CD4-positive, alpha-beta T cell treated with Interleukin-4 for 1 hour (primary cell): ENCODE measurements at regions not wholly inside any gene's neighbourhood (a gene's known extent, or its start where the extent isn't known, plus 50 kb on each side); places are given as distances from the start of the nearest gene placed in this dataset.
"Not testable (repeated sequence)": the region's sequence is repeated elsewhere in the genome, so short reads cannot be mapped to it uniquely, and the experiment has no call there.

Experiments
- DNase-seq, 2 donors: peaks; one replicate each; pipeline ENCODE4 v3.0.0-alpha.2; 2020 to 2022

- DNase-seq: no peak
These were observed 302.2 kb downstream of the TUSC7 start for GRCh38 chr3:117011687-117012250.

DNA sequence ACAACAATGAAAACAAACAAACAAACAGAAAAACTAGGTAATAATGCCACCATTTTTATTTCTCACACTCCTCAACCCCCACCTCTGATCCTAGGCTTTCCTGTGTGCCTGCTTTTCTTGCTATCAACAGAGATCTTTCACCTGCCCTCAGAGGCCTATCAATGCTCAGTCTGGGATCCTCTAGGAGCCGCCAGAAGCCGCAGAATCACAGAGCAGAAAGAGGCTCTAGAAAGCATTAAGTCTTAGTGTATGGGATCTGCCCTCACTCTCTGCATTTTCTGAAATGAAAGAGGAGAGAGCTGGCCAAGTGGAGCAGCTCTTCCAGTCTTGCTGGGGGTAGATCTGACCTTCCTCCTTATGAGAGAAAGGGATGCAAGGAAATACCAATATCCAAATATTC lies 306.8 kb downstream of the TUSC7 start:
- no peak for DNase-seq

DNA sequence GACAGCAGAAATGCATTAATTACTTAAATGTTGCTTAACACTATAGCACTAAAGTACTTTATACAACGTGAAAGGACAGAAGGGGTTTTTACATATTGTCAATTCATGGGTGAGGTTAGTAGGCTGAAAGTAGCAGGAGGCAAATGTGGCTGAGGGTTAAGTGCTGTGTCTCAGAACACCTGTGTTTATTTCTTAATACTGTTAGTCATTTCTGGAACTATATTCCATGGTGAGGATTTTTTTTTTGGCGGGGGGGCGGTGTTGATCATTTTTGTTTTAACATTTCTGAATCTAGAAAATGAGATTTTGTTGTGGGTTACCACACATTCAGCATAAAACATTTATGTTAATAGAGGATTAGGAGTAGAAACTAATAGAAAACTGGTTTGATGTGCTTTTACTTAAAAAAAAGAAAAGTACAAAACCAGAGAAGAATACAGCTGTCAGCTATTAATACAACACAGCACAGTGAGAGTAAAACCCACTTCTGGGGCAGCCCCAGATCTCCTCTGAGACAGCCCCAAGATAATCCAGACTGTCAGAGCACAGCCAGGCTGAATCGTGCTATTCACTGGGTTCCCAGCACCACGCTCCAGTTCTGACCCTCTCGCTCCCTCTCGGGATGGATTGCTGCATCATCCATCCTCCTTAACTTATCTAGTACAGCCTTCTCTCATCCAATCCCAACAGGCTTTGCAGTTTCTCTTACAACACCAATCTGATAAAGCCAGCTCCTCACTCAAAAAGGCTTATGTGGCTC lies 307.7 kb downstream of the TUSC7 start:
- DNase-seq: no peak

DNA sequence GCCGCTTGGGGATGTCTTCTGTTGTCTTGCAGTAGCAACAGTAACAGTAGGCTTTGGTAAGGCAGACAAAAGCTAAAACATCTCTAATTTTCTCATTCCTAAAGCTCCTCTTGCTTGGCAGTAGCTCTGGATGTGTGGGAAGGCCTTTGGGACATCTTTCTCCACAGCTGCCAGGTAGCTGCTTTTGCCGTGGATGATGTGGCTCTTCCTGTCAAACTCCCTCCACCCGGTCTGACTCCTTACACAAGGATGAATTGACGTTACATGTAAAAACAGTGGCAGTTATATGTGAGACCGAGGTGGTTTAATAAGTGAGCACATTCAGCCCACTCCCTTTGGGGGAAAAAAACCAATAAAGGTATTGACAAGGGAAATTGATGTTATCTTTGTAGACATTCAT lies 309.1 kb downstream of the TUSC7 start:
- no peak for DNase-seq

DNA sequence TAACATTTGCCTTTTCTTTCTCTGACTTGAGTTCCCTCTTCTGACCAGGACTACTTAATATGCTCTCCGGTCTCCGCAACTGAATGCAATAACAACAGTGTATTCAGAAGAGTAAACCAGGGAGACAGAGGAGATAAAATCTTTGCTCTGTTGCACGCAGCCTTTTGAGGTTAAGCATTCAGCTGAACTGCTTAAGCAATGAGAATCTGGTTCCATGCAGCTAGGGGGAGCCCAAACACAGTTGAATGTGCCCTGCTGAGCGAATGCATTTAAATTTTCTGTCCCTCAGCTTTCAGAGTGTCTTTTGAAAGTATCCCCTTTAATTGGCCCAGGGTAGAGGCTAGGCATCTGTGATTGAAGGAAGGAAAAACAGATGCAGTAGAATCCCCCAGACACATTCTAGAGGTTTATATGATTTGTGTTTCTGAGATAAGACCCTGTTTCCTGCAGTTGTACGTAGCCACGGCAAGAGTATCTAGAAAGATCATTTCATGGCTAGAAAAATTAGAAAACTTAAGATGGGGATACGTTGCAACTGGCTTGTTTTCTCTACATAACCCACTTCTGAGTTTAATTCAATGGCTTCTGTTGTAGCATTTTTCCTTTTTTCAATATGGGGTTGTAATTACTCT lies 309.6 kb downstream of the TUSC7 start:
- DNase-seq: peak; percentile 4 to 44

GRCh38 chr3:117026401-117026800 lies 316.8 kb downstream of the TUSC7 start:
- no peak for DNase-seq

DNA sequence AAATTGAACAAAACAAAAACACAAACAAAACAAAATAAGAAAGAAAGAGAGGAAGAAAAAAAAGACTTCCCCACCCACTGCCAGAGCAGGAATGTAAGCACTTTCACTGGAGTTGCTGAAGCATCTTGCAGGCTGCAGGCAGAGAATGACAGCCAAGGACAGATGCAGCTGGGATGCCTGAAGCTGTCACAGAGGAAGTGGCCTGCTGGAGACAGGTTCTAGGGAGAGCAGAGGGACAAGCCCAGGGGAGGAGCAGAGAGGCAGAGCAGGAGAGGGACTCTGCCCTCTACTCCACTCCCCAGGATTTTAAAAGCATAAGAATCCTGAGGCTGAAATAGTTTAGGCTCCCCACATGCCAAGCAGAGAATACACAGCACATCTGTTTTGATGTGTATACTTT lies 326.2 kb downstream of the TUSC7 start:
- DNase-seq: no peak

DNA sequence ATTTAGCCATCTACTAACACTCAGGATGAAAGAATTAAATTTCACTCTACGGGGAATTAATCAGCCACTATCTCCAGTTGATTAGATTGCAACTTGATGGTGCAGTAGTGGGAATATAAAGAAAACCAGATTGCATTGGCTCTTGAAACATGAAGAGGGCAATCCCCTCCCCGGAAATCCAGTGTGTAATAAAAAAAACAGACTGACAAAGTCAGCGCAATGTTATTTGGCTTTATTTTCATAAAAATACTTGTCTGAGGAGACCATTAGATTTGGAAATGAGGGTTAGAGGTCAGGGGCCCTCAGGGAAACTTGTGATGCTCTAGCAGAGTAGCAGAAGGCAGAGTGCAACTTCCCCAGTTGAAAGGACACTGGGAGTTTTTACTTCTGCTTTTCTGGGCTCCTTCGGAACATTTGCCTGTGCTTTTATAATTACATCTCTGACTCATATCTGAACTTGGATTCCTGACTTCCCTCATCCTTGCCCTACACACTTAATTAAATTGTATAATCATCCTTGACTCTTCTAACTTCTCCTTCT lies 326.8 kb downstream of the TUSC7 start:
- DNase-seq: peak; percentile 23 to 50

DNA sequence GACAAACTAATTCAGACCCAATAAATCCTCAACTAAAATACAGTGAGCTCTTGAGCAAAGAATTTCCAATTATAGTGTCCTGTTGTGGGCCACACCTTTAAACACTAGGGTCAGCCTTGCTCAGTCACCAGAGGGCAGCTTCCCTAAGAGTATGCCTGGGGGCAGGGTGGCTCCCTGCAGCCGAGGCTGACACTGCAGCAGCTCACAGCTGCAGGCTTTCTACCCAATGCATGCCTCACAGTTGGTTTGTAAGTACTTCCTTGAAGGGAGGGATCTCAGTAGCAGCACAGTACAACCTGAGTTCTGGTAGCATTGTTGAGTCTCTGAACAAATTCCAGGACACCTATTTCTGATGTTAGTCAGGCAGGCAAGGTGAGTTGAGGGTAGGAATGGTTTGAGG lies 335.6 kb downstream of the TUSC7 start:
- DNase-seq: no peak

- no peak for DNase-seq
These were observed 338.5 kb downstream of the TUSC7 start for GRCh38 chr3:117047951-117048705.

DNA sequence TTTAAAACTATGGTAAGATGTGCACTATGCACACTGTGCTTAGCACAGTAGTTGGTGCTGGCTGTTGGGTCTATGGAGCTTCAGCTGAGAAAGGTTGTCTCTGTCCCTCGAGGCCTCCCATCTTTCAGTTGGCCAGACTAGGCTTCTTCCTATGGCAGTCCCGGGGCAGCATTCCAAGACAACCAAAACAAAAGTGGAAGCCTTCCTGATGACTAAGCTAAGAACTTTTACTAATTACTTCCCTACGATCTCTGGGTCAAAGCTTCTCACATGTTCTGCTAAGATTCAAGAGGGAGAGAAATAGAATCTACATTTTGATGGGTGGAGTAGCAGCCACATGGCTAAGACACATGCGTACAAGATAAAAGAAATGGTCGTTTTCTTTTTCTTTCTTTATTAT lies 342.8 kb downstream of the TUSC7 start:
- DNase-seq: no peak

DNA sequence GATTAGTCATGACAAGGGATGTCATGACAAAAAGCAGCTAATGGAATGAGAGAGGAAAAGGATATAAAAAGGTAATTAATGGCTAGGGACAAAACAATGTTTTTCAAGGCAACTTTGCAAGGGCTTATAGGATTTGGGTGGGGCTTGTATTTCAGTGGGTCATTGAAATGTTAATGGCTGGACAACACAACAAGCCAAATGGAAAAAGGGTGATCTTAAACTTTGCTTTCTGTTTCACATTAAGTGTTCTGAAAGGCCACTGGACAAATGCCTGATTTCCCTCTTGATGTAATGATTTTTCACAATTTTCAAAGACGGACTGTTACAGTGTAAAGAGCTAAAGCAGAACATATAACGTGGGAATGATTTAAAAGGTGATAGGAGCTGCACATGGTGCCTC lies 345.0 kb downstream of the TUSC7 start:
- no peak for DNase-seq

DNA sequence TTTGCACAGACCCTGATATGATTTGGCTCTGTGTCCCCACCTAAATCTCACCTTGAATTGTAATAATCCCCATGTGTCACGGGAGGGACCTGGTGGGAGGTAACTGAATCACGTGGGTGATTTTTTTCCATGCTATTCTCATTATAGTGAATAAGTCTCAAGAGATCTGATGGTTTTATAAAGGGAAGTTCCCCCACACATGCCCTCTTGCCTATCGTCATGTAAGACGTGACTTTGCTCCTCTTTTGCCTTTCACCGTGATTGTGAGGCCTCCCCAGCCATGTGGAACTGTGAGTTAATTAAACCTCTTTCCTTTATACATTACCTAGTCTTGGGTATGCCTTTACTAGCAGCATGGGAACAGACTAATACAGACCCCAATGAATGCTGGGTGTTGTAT lies 347.4 kb downstream of the TUSC7 start:
- DNase-seq: not testable (repeated sequence)

DNA sequence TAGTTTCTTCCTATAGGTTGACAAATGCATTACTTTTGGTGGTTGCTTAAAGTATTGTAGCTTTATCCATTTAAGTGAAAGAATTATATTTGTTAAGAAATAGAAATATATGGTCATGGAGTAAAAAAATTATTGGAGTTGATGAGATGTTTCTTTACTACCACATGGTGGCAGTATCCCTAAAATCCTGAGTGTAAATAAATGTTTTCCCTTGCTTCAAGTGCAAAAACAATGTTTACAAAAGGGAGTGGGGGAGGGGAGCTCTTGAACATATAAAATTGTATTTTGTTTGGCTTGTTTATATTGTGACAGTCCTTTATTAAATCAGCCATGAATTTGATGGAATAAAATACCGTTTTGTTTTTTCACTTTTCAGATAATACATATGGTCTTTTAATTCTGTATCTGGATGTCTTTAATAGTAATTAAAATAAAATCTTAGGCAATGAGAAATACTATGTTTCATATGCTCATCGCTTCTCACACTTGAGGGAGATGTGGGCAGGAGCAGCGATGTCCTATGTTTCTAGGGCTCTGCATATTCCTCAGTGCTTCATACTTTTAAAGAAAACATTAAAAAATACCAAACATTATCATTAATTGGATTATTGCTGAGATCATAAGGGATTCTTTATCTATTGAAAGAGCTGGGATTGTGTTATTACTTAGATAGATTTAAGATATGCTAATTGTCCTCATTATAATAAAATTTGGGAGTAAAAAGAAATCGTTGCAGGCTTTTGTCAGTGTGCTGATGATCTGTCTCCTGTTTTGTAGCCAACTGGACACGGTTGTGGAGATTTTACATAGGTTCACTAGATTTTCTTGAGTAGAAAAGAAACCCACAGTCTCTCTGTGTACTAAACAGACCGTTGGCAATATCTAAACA lies 349.7 kb downstream of the TUSC7 start:
- no peak for DNase-seq

- DNase-seq: no peak
These were observed 350.3 kb downstream of the TUSC7 start for GRCh38 chr3:117059956-117060270.

GRCh38 chr3:117063930-117064329 lies 354.4 kb downstream of the TUSC7 start:
- no peak for DNase-seq

- no peak for DNase-seq
These were observed 358.7 kb downstream of the TUSC7 start for GRCh38 chr3:117068301-117068700.

DNA sequence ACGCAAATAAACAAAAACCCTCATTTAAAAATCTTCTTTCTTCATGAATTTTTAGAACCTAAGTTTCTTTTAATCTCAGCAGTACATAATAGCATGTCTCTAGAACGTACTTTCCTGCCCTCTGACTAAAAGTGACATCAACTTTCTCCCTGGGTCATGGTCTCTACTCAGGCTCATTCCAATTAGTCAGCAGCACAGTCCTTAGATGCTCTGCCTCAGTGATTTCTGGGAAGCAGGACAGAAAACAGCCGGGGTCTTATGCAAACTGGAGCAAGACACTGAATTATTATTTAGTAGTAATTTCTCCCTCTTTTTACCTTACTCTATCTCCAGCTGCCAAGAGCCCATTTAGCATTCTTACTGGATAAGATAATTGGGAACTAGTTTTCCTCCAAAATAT lies 365.2 kb downstream of the TUSC7 start:
- DNase-seq: no peak

DNA sequence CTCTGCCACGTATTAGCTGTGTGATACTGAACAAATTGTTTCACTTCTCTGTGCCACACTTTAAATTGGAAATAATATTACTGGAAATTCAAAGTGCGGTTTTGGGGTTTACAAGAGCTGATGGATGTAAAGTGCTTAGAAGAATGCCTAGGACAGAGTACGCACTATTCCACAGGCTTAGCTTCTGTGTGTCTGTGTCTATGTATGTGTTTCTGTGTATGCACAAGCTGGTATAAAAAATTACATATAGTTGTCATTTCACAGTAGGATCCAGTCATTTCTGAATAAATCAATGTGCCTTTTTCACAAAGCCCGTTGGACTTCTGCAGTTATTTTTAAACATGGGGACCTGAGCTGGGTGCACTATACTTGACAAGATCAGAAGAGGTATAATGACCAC lies 370.4 kb downstream of the TUSC7 start:
- DNase-seq: no peak

DNA sequence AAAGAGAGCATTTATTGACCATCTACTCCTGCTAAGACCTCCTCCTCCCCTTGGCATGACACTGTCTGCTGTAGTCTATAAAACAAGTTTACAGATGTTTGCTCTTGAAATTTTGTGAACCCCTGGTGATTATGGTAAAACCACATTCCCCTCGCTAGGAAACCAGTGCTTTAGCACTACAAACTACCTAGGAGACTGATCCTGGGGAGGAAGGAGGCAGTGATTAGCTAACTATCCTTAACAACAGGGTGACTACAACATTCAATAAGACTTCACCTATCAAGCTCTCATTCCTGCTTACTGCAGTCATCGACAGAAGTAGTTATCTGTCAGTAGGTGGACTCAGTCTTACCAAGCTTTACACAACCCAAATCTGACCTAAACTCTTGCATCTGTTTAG lies 371.3 kb downstream of the TUSC7 start:
- DNase-seq: no peak

GRCh38 chr3:117084277-117084676 lies 374.7 kb downstream of the TUSC7 start:
- DNase-seq: peak in 1 of 2 donors; percentile 13

DNA sequence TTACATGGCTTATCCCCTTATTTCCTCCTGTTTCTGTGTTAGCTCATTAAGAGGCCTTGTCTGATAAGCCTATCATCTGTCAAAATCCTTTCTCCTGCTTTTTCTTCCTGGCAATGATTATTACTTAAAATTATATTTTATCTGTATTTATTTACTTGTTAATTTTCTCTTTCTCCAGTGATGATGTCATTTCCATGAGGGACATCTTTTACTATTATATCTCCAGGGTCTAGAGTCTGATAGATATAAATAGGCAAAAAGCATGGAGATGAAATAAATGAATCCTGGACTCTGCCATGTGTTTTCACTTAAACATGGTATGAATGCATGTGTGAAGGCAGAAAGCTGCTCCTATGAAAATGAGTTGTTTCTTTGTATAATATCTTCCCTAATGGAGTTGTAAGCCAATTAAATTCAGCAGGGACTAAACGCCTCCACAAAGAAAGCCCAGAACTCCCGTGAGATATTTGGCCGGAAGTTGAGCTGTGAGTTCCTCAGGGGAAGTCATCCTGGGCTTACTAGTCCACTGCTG lies 375.2 kb downstream of the TUSC7 start:
- no peak for DNase-seq
